Mesenchymal stem cell (in vitro differentiated cells and primary cell): ENCODE measurements at regions not wholly inside any gene's neighbourhood (a gene's known extent, or its start where the extent isn't known, plus 50 kb on each side); places are given as distances from the start of the nearest gene placed in this dataset.

Source experiments
- DNase-seq: peaks from one replicate; pipeline ENCODE4 v3.0.0-alpha.2; 2013
- H2AFZ ChIP-seq: one replicate; pipeline ENCODE4 v1.6.1; 2013; ENCODE audit warnings: low read depth, mild to moderate bottlenecking, control low read depth, inconsistent platforms, low read length, moderate library complexity
- H2AK5ac ChIP-seq: 2 replicates; pipeline ENCODE4 v1.6.1; 2013; ENCODE audit warnings: low read length, moderate library complexity, mild to moderate bottlenecking, inconsistent platforms; ENCODE audit not compliant: severe bottlenecking
- H2BK120ac ChIP-seq: one replicate; pipeline ENCODE4 v1.6.1; 2013; ENCODE audit warnings: low read depth, mild to moderate bottlenecking, inconsistent platforms, low read length, moderate library complexity
- H2BK12ac ChIP-seq, 2 experiments: one replicate each; pipeline ENCODE4 v1.6.1; 2013; ENCODE audit warnings: inconsistent platforms in 2 of 2, low read length in 2 of 2, mild to moderate bottlenecking in 2 of 2, moderate library complexity in 2 of 2, control low read depth in 1 of 2
- H2BK15ac ChIP-seq: one replicate; pipeline ENCODE4 v1.6.1; 2013; ENCODE audit warnings: mild to moderate bottlenecking, low read depth, inconsistent platforms; ENCODE audit not compliant: poor library complexity, severe bottlenecking
- H2BK5ac ChIP-seq: 2 replicates; pipeline ENCODE4 v1.6.1; 2013; ENCODE audit warnings: low read depth, mild to moderate bottlenecking, low read length, control low read depth, inconsistent platforms; ENCODE audit not compliant: poor library complexity, severe bottlenecking
- H3K14ac ChIP-seq, 2 experiments: one replicate each; pipeline ENCODE4 v1.6.1; 2013; ENCODE audit warnings: inconsistent platforms in 2 of 2, low read length in 2 of 2, control low read depth in 1 of 2, mild to moderate bottlenecking in 1 of 2, moderate library complexity in 1 of 2
- H3K18ac ChIP-seq, 2 experiments: one replicate each; pipeline ENCODE4 v1.6.1; 2013; ENCODE audit warnings: inconsistent platforms in 2 of 2, low read length in 2 of 2, control low read depth in 1 of 2, low read depth in 1 of 2, mild to moderate bottlenecking in 1 of 2
- H3K23ac ChIP-seq, 2 experiments: one replicate each; pipeline ENCODE4 v1.6.1; 2013; ENCODE audit warnings: inconsistent platforms in 2 of 2, low read length in 2 of 2, mild to moderate bottlenecking in 2 of 2, moderate library complexity in 2 of 2, control low read depth in 1 of 2
- H3K27ac ChIP-seq: 2 replicates; pipeline ENCODE4 v1.5.1; 2013; ENCODE audit warnings: mild to moderate bottlenecking, moderate library complexity, low read length, control low read depth, inconsistent platforms; ENCODE audit not compliant: poor library complexity, severe bottlenecking
- H3K27me3 ChIP-seq, 2 experiments: 2 replicates each; pipeline versions ENCODE4 v1.6.1 to v1.7.0; 2013; ENCODE audit warnings: low read length in 2 of 2, mild to moderate bottlenecking in 2 of 2, moderate library complexity in 2 of 2, control low read depth in 1 of 2, inconsistent platforms in 1 of 2; ENCODE audit not compliant: control insufficient read depth in 1 of 2, insufficient read depth in 1 of 2
- H3K36me3 ChIP-seq, 2 experiments: 2 replicates each; pipeline versions ENCODE4 v1.6.1 to v1.7.0; 2013; ENCODE audit warnings: low read length in 2 of 2, control low read depth in 1 of 2, inconsistent platforms in 1 of 2, low read depth in 1 of 2, mild to moderate bottlenecking in 1 of 2; ENCODE audit not compliant: insufficient read depth in 2 of 2, control insufficient read depth in 1 of 2
- H3K4ac ChIP-seq, 2 experiments: one replicate each; pipeline ENCODE4 v1.6.1; 2013; ENCODE audit warnings: inconsistent platforms in 2 of 2, low read length in 2 of 2, mild to moderate bottlenecking in 2 of 2, moderate library complexity in 2 of 2, control low read depth in 1 of 2, low read depth in 1 of 2
- H3K4me1 ChIP-seq: 2 replicates; pipeline ENCODE4 v1.6.1; 2013; ENCODE audit warnings: low read depth, low read length, control low read depth; ENCODE audit not compliant: control insufficient read depth, insufficient read depth
- H3K4me2 ChIP-seq: 2 replicates; pipeline ENCODE4 v1.6.1; 2013; ENCODE audit warnings: low read length, mild to moderate bottlenecking, inconsistent platforms; ENCODE audit not compliant: poor library complexity, severe bottlenecking
- H3K4me3 ChIP-seq, 2 experiments: 2 replicates each; pipeline versions ENCODE4 v1.5.1 to v1.7.0; 2013; ENCODE audit warnings: low read length in 2 of 2, mild to moderate bottlenecking in 2 of 2, control low read depth in 1 of 2, low read depth in 1 of 2; ENCODE audit not compliant: insufficient read depth in 1 of 2
- H3K79me1 ChIP-seq: replicated peaks from 2 replicates; pipeline ENCODE4 v1.6.1; 2013; ENCODE audit warnings: mild to moderate bottlenecking, control low read depth, low read length, inconsistent platforms; ENCODE audit not compliant: poor library complexity, severe bottlenecking
- H3K9ac ChIP-seq: 2 replicates; pipeline ENCODE4 v1.7.0; 2013; ENCODE audit warnings: mild to moderate bottlenecking, low read length, moderate library complexity
- H3K9me3 ChIP-seq: 2 replicates; pipeline ENCODE4 v1.7.0; 2013; ENCODE audit warnings: mild to moderate bottlenecking, low read length; ENCODE audit not compliant: control insufficient read depth
- H4K8ac ChIP-seq: one replicate; pipeline ENCODE4 v1.6.1; 2013; ENCODE audit warnings: inconsistent platforms, mild to moderate bottlenecking, low read length, moderate library complexity
- H4K91ac ChIP-seq: one replicate; pipeline ENCODE4 v1.6.1; 2013; ENCODE audit warnings: mild to moderate bottlenecking, low read length, inconsistent platforms
- WGBS: methylation state at CpG from one replicate; pipeline ENCODE4 v1.1.7; 2013; ENCODE audit warnings: mixed read lengths; 5-methylcytosine and 5-hydroxymethylcytosine counted together

GRCh38 chr5:74105126-74105780 is 479.3 kb downstream of the ARHGEF28 start:
- H4K91ac ChIP-seq, result no peak overlapping the region

DNA sequence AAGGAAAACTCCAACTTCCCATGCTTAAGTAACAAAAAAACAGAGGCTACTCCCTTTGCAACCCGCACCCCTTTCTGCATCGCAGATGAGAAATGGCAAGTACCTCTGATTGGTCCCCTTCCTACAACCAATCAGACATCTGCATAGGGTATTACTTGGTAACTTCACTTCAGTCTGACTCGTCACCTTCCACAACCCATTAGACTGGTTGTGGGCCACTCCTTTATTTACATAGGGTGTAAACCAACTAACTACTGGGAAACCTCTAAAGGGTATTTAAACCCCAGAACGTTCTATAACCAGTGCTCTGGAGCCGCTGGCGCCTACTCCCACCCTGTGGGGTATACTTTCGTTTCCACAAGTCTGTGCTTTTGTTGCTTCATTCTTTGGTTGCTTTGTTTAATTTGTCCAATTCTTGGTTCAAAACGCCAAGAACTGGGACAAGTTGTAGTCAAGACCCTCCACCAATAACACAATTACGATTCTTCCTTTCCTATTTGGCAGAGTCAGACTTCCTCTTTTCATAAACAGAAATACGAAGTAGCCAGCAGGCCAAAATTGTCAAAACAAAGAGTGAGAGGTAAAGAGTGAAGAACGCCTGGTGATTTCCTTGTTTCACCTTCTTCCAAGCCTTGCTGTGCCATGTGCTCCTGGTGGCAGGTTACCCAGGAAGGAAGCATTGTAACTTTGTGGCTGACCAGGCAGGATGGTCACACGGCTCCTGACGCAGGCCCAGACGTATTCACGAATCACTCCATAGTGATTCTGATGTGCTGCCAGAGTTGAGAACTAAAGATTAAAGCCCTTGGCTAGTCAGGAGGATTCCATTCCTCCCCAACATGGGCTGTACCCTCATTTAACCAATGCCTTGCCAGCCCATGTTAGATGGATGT is 477.4 kb downstream of the ARHGEF28 start:
- no peaks in the 10 kb centered on the region for H3K36me3 ChIP-seq
- peaks cover 2% of the 10 kb centered on the region for H3K4me1 ChIP-seq
- no peak overlapping the region for H2AK5ac ChIP-seq
- H3K9ac ChIP-seq, result no peak overlapping the region
- no peak overlapping the region for H3K23ac ChIP-seq
- no peak overlapping the region for H4K91ac ChIP-seq
- H2BK12ac ChIP-seq, result no peak overlapping the region
- no peaks in the 10 kb centered on the region for H3K79me1 ChIP-seq
- no peak overlapping the region for H3K27ac ChIP-seq
- peak overlapping the region in 1 of 2 experiments; percentile 26 for H3K14ac ChIP-seq
- peaks cover 10% of the 10 kb centered on the region for H3K9me3 ChIP-seq
- no peak for DNase-seq
- H2AFZ ChIP-seq, result no peak overlapping the region
- H3K4ac ChIP-seq, result no peak overlapping the region
- H3K4me3 ChIP-seq, result no peak overlapping the region
- no peak overlapping the region for H2BK15ac ChIP-seq
- no peaks in the 10 kb centered on the region for H3K27me3 ChIP-seq
- no peak overlapping the region for H2BK120ac ChIP-seq
- no peak overlapping the region for H3K4me2 ChIP-seq
- H3K18ac ChIP-seq, result no peak overlapping the region
- no peak overlapping the region for H2BK5ac ChIP-seq
- no peak overlapping the region for H4K8ac ChIP-seq
- whole genome bisulfite sequencing, result 90% methylated on average over 13 of the region's 15 CpGs

More at GRCh38 chr5:74105126-74105780, 479.3 kb downstream of the ARHGEF28 start:
- H2AK5ac ChIP-seq, result no peak overlapping the region
- no peak overlapping the region for H3K9ac ChIP-seq
- H3K14ac ChIP-seq, result no peak overlapping the region
- no peaks in the 10 kb centered on the region for H3K27me3 ChIP-seq
- peaks cover 2% of the 10 kb centered on the region for H3K4me1 ChIP-seq
- H3K27ac ChIP-seq, result no peak overlapping the region
- H3K36me3 ChIP-seq, result no peaks in the 10 kb centered on the region
- H3K79me1 ChIP-seq, result no peaks in the 10 kb centered on the region
- no peak overlapping the region for H3K4me2 ChIP-seq
- no peak overlapping the region for H2AFZ ChIP-seq
- H2BK120ac ChIP-seq, result no peak overlapping the region
- H3K9me3 ChIP-seq, result no peaks in the 10 kb centered on the region
- no peak overlapping the region for H2BK5ac ChIP-seq
- H3K23ac ChIP-seq, result no peak overlapping the region
- H2BK15ac ChIP-seq, result no peak overlapping the region
- no peak overlapping the region for H3K4me3 ChIP-seq
- no peak overlapping the region for H3K18ac ChIP-seq
- no peak for DNase-seq
- no peak overlapping the region for H4K8ac ChIP-seq
- 45% methylated on average over 4 of the region's 4 CpGs for WGBS
- no peak overlapping the region for H2BK12ac ChIP-seq
- no peak overlapping the region for H3K4ac ChIP-seq

DNA sequence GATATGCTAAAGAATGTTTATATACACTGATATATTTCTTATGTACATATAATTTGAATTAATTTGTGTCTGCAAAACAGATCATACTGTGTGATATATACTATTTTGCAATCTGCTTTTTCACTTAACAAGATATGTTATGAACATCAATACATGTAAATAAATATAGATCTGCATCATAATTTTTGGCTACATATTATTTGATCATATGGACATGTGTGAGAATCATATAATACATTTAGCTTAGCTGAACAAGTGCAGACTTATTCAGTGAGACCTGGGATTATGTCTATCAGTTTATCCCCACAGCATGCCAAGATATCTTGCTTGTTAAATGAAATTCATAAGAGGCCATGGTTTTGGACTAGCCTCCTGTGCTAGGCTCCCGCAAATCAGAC is 474.3 kb downstream of the ARHGEF28 start:
- WGBS, result 100% methylated on average over 1 of the region's 1 CpG
- H3K79me1 ChIP-seq, result no peaks in the 10 kb centered on the region

DNA sequence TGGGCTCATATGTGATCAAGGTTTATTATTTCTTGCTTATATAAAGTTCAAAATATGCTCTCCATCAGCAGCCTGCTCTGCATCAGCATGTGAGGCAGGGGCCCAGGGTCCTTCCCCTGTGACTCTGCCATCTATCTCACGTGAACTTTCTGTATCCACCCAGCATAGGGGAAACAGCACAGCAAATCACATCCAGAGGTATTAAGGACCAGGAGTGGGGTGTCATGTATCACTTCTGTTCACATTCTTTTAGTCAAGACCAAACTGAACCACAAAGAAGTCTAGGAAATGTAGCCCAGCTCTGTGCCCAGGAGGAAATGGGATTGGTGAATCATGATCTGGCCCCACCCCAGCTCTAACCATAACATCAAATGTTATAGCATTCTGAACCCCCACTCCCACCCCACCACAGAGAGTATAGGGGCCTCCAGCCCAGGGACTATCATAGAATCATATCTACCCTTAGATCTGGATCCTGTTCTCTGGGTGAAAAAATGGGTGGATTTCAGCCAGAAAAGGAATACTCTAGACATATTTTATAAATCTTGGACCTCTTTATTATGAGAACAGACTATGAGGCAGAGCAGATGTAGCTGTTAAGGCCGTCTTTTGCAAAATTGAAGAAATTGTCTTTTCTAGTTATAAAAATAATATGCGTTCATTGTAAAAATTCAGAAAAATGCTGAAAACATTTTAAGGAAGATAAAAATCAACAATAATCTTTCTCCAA is 473.7 kb downstream of the ARHGEF28 start:
- no peak overlapping the region for H3K9ac ChIP-seq

More for the DNA sequence above, 474.3 kb downstream of the ARHGEF28 start:
- Histone ChIP-seq H3K9me3 (peaks cover 10% of the 10 kb centered on the region), H3K14ac (no peak overlapping the region), H3K4me3 (no peak overlapping the region), H4K91ac (no peak overlapping the region), H2BK5ac (no peak overlapping the region), H2AK5ac (no peak overlapping the region), H2BK15ac (no peak overlapping the region), H3K23ac (no peak overlapping the region), H4K8ac (no peak overlapping the region), H3K27ac (no peak overlapping the region), H3K27me3 (no peaks in the 10 kb centered on the region), H3K4me1 (peaks cover 2% of the 10 kb centered on the region), H3K36me3 (no peaks in the 10 kb centered on the region), H3K4me2 (no peak overlapping the region), H3K9ac (no peak overlapping the region), H2BK120ac (no peak overlapping the region), H3K18ac (no peak overlapping the region), H3K4ac (no peak overlapping the region), H2AFZ (no peak overlapping the region), H2BK12ac (no peak overlapping the region)
- DNase-seq, result no peak

More for the DNA sequence above, 473.7 kb downstream of the ARHGEF28 start:
- Histone ChIP-seq H2BK12ac (no peak overlapping the region), H3K18ac (no peak overlapping the region), H3K4me2 (no peak overlapping the region), H2BK15ac (no peak overlapping the region), H3K4me1 (no peaks in the 10 kb centered on the region), H4K91ac (no peak overlapping the region), H3K9me3 (peaks cover 10% of the 10 kb centered on the region), H2AFZ (no peak overlapping the region), H3K27me3 (no peaks in the 10 kb centered on the region), H3K4me3 (no peak overlapping the region), H3K27ac (no peak overlapping the region), H2BK5ac (no peak overlapping the region), H3K4ac (no peak overlapping the region), H3K36me3 (no peaks in the 10 kb centered on the region), H4K8ac (no peak overlapping the region), H3K14ac (no peak overlapping the region), H2BK120ac (no peak overlapping the region), H2AK5ac (no peak overlapping the region), H3K23ac (no peak overlapping the region), H3K79me1 (no peaks in the 10 kb centered on the region)
- DNase-seq, result no peak
- WGBS, result no CpG with 5 or more reads among the region's 3 CpGs
